B cell (primary cell): ENCODE measurements at regions not wholly inside any gene's neighbourhood (a gene's known extent, or its start where the extent isn't known, plus 50 kb on each side); places are given as distances from the start of the nearest gene placed in this dataset.

ENCODE experiments used
- ATAC-seq: fragments of 200-7000 bp; cut with Tn5 transposase; one replicate; pipeline ENCODE4 v1.10.0; 2021; ENCODE audit warnings: low read depth, mild to moderate bottlenecking, moderate number of reproducible peaks, moderate library complexity
- CTCF ChIA-PET: fragments of 350-600 bp; sonication (Branson Sonifier 250); formaldehyde crosslinking; loops from one replicate; lab custom pipeline; 2021; ENCODE audit warnings: antibody characterized with exemption, inconsistent platforms; lab: Charles Lee
- POLR2A ChIA-PET: fragments of 350-600 bp; sonication (Branson Sonifier 250); formaldehyde crosslinking; loops from one replicate; lab custom pipeline; 2021; ENCODE audit warnings: antibody characterized with exemption; lab: Charles Lee
- DNase-seq: peaks from one replicate; pipeline ENCODE4 v3.0.0; 2013
- H2AFZ ChIP-seq: 2 replicates; pipeline ENCODE4 v1.6.1; 2012; ENCODE audit warnings: mild to moderate bottlenecking, low read depth, low read length; ENCODE audit not compliant: insufficient read depth, poor library complexity, severe bottlenecking
- H3K27ac ChIP-seq, 2 donors: 1 replicate in 1 of 2; 2 replicates in 1 of 2; pipeline ENCODE4 v1.5.1; 2012 to 2013; ENCODE audit warnings: low read length in 2 of 2, mild to moderate bottlenecking in 2 of 2, moderate library complexity in 1 of 2
- H3K27me3 ChIP-seq, 4 experiments: fragments of 200-600 bp in 1 of 4; sonication (generic) in 1 of 4; replicated peaks in 1 of 4; 1 replicate in 2 of 4; 2 replicates in 2 of 4; pipeline versions ENCODE4 v1.6.1 to v1.7.0; 2013 to 2016; ENCODE audit warnings: low read length in 3 of 4, mild to moderate bottlenecking in 2 of 4, mixed read lengths in 1 of 4, moderate library complexity in 1 of 4; ENCODE audit not compliant: insufficient read depth in 4 of 4, control insufficient read depth in 3 of 4; ENCODE audit errors: control extremely low read depth in 1 of 4
- H3K36me3 ChIP-seq, 2 experiments: replicated peaks in 1 of 2; 1 replicate in 1 of 2; 2 replicates in 1 of 2; pipeline versions ENCODE4 v1.6.1 to v1.7.1; 2013; ENCODE audit warnings: low read length in 1 of 2; ENCODE audit not compliant: insufficient read depth in 2 of 2, control insufficient read depth in 1 of 2; ENCODE audit errors: control extremely low read depth in 1 of 2, extremely low read depth in 1 of 2
- H3K4me1 ChIP-seq, 2 donors: fragments of 200-600 bp in 1 of 2; sonication (generic) in 1 of 2; 1 replicate in 1 of 2; 2 replicates in 1 of 2; pipeline versions ENCODE4 v1.5.1 to v1.6.1; 2013 to 2017; ENCODE audit warnings: low read length in 2 of 2; ENCODE audit not compliant: control insufficient read depth in 2 of 2, insufficient read depth in 2 of 2
- H3K4me2 ChIP-seq: replicated peaks from 2 replicates; pipeline ENCODE3; 2012; ENCODE audit warnings: mild to moderate bottlenecking, low read depth, low read length; ENCODE audit not compliant: poor library complexity, severe bottlenecking
- H3K4me3 ChIP-seq, 5 experiments: fragments of 200-600 bp in 1 of 5; sonication (generic) in 1 of 5; 1 replicate in 3 of 5; 2 replicates in 2 of 5; pipeline versions ENCODE4 v1.5.1 to v1.7.0; 2011 to 2016; ENCODE audit warnings: low read length in 4 of 5, mild to moderate bottlenecking in 4 of 5, low read depth in 2 of 5, control low read depth in 1 of 5, moderate library complexity in 1 of 5; ENCODE audit not compliant: insufficient read depth in 1 of 5; ENCODE audit errors: control extremely low read depth in 1 of 5, extremely low read depth in 1 of 5
- H3K79me2 ChIP-seq: fragments of 200-600 bp; sonication (generic); one replicate; pipeline ENCODE4 v1.6.0; 2016; ENCODE audit warnings: low read length; ENCODE audit not compliant: control insufficient read depth, insufficient read depth
- H3K9ac ChIP-seq: fragments of 200-600 bp; sonication (generic); 2 replicates; pipeline ENCODE4 v1.6.1; 2017; ENCODE audit warnings: mild to moderate bottlenecking, low read length, moderate library complexity
- H3K9me3 ChIP-seq, 3 donors: one replicate each; pipeline versions ENCODE4 v1.6.1 to v1.7.1; 2013; ENCODE audit warnings: low read length in 2 of 3; ENCODE audit not compliant: control insufficient read depth in 2 of 3, insufficient read depth in 1 of 3; ENCODE audit errors: control extremely low read depth in 1 of 3
- H4K20me1 ChIP-seq: 2 replicates; pipeline ENCODE4 v1.6.0; 2012; ENCODE audit warnings: mild to moderate bottlenecking, low read length; ENCODE audit not compliant: insufficient read depth, control insufficient read depth, poor library complexity, severe bottlenecking
- H3K27ac Mint-ChIP-seq: one replicate; pipeline ENCODE4 v1.8.0; 2021; ENCODE audit warnings: mixed read lengths
- H3K27me3 Mint-ChIP-seq: one replicate; pipeline ENCODE4 v1.8.0; 2021; ENCODE audit warnings: mixed read lengths
- H3K4me1 Mint-ChIP-seq: one replicate; pipeline ENCODE4 v1.8.0; 2021; ENCODE audit warnings: mixed read lengths
- H3K4me3 Mint-ChIP-seq: one replicate; pipeline ENCODE4 v1.8.0; 2021; ENCODE audit warnings: mixed read lengths
- H3K9me3 Mint-ChIP-seq: one replicate; pipeline ENCODE4 v1.8.0; 2022; ENCODE audit warnings: mixed read lengths; ENCODE audit not compliant: insufficient read depth
- EZH2 ChIP-seq: IDR thresholded peaks from 2 replicates; pipeline ENCODE4 v1.6.1; 2012; ENCODE audit warnings: borderline replicate concordance, low read depth, mild to moderate bottlenecking, moderate library complexity, low read length; ENCODE audit not compliant: insufficient read depth, poor library complexity, severe bottlenecking
- WGBS: methylation state at CpG from one replicate; pipeline ENCODE4 v1.1.5; 2013; ENCODE audit warnings: missing lambda C conversion rate; ENCODE audit not compliant: insufficient coverage; 5-methylcytosine and 5-hydroxymethylcytosine counted together
- intact Hi-C: fragments of 100-400 bp; cut with micrococcal nuclease; formaldehyde crosslinking; loops from one replicate; pipeline ENCODE4 v1.10.0; 2022
- TF ChIP-seq, protein P1 (sequence below): fragments of 200-600 bp; IDR thresholded peaks from one replicate; pipeline ENCODE4 v1.8.0; 2022; ENCODE audit warnings: antibody characterized with exemption, mild to moderate bottlenecking

DNA sequence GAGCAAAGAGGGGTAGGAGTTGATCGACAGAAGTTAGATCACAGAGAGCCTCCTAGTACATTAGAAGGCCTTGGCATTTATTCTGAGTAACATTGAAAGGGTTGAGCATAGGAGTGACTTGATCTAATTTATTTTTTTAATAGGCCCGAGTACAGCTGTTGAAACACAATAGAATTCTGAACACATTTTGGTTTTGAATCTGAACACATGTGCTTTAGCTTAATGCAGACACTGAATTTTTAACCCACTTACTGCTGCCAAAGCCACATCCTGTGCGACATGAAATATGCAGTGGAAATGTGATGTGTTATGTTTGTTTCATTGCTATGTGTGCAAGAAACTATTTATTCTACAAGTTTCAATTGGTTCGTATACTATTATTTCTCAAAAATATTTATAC is 1505.9 kb downstream of the PCDH9 start:
- H3K9me3 Mint-ChIP-seq, result no peaks in the 10 kb centered on the region
- Histone ChIP-seq H3K9me3 (no peaks in the 10 kb centered on the region), H3K79me2 (no peaks in the 10 kb centered on the region), H2AFZ (no peak overlapping the region), H3K9ac (no peak overlapping the region), H3K4me2 (no peak overlapping the region), H3K36me3 (no peaks in the 10 kb centered on the region), H3K4me1 (no peaks in the 10 kb centered on the region), H3K27ac (no peak overlapping the region), H3K27me3 (no peaks in the 10 kb centered on the region), H3K4me3 (no peak overlapping the region), H4K20me1 (no peaks in the 10 kb centered on the region)
- no peak for ATAC-seq
- no peak overlapping the region for H3K4me3 Mint-ChIP-seq
- DNase-seq, result no peak
- intact Hi-C loops, result no loop called here
- no peaks in the 10 kb centered on the region for H3K27me3 Mint-ChIP-seq
- ChIA-PET POLR2A (no interaction called here), CTCF (no interaction called here)
- H3K4me1 Mint-ChIP-seq, result no peaks in the 10 kb centered on the region
- no peak for TF ChIP-seq EZH2
- TF ChIP-seq, protein P1, sequence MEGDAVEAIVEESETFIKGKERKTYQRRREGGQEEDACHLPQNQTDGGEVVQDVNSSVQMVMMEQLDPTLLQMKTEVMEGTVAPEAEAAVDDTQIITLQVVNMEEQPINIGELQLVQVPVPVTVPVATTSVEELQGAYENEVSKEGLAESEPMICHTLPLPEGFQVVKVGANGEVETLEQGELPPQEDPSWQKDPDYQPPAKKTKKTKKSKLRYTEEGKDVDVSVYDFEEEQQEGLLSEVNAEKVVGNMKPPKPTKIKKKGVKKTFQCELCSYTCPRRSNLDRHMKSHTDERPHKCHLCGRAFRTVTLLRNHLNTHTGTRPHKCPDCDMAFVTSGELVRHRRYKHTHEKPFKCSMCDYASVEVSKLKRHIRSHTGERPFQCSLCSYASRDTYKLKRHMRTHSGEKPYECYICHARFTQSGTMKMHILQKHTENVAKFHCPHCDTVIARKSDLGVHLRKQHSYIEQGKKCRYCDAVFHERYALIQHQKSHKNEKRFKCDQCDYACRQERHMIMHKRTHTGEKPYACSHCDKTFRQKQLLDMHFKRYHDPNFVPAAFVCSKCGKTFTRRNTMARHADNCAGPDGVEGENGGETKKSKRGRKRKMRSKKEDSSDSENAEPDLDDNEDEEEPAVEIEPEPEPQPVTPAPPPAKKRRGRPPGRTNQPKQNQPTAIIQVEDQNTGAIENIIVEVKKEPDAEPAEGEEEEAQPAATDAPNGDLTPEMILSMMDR, result no peak
- 78% methylated on average over 1 of the region's 4 CpGs for whole genome bisulfite sequencing
- H3K27ac Mint-ChIP-seq, result no peak overlapping the region

DNA sequence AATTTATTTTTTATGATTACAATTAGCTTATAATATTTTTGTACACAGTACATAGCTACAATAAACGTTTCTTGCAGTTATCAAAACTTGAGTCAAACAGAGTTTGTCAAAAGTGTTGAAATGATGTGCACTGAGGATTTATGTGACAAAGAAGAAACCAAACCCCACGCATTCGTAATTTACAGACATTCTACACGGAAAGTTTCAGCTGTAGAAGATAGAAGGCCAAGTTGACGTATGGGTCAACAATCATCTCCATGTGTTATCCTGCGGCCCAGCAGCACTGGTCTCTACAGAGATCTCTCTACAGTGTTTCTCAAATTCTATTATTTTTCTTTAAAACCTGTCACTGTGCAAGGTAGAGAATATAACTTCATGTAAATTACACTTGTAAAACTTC is 1507.6 kb downstream of the PCDH9 start:
- Histone ChIP-seq H3K27ac (no peak overlapping the region), H3K4me1 (no peaks in the 10 kb centered on the region), H3K4me2 (no peak overlapping the region), H4K20me1 (no peaks in the 10 kb centered on the region), H3K9me3 (no peaks in the 10 kb centered on the region), H3K79me2 (no peaks in the 10 kb centered on the region), H3K4me3 (no peak overlapping the region), H3K27me3 (no peaks in the 10 kb centered on the region), H3K36me3 (no peaks in the 10 kb centered on the region), H3K9ac (no peak overlapping the region), H2AFZ (no peak overlapping the region)
- Mint-ChIP-seq H3K27ac (no peak overlapping the region), H3K4me3 (no peak overlapping the region), H3K9me3 (no peaks in the 10 kb centered on the region), H3K4me1 (no peaks in the 10 kb centered on the region), H3K27me3 (no peaks in the 10 kb centered on the region)
- ATAC-seq, result no peak
- DNase-seq, result no peak
- WGBS, result 100% methylated on average over 4 of the region's 6 CpGs
- CTCF ChIA-PET, result no interaction called here
- POLR2A ChIA-PET, result no interaction called here
- intact Hi-C loops, result no loop called here
- TF ChIP-seq EZH2, result no peak
- TF ChIP-seq, protein P1, result no peak
